Gastrocnemius medialis (tissue), 4 donors: ENCODE measurements at regions not wholly inside any gene's neighbourhood (a gene's known extent, or its start where the extent isn't known, plus 50 kb on each side); places are given as distances from the start of the nearest gene placed in this dataset.

Experiments used
- POLR2A ChIP-seq, 2 donors: fragments of 450-650 bp; IDR thresholded peaks; one replicate each; pipeline ENCODE4 v1.6.1; 2017; ENCODE audit warnings: antibody characterized with exemption in 2 of 2, mild to moderate bottlenecking in 2 of 2, moderate library complexity in 2 of 2
- TF ChIP-seq, protein P1 (sequence below), 5 experiments: fragments of 450-650 bp in 3 of 5; fragments of 200-600 bp in 2 of 5; sonication (generic) in 2 of 5; IDR thresholded peaks in 4 of 5; conservative IDR thresholded peaks in 1 of 5; 1 replicate in 4 of 5; 2 replicates in 1 of 5; pipeline ENCODE4 v1.5.1; 2016 to 2019; ENCODE audit warnings: antibody characterized with exemption in 5 of 5, mild to moderate bottlenecking in 3 of 5, moderate library complexity in 3 of 5

DNA sequence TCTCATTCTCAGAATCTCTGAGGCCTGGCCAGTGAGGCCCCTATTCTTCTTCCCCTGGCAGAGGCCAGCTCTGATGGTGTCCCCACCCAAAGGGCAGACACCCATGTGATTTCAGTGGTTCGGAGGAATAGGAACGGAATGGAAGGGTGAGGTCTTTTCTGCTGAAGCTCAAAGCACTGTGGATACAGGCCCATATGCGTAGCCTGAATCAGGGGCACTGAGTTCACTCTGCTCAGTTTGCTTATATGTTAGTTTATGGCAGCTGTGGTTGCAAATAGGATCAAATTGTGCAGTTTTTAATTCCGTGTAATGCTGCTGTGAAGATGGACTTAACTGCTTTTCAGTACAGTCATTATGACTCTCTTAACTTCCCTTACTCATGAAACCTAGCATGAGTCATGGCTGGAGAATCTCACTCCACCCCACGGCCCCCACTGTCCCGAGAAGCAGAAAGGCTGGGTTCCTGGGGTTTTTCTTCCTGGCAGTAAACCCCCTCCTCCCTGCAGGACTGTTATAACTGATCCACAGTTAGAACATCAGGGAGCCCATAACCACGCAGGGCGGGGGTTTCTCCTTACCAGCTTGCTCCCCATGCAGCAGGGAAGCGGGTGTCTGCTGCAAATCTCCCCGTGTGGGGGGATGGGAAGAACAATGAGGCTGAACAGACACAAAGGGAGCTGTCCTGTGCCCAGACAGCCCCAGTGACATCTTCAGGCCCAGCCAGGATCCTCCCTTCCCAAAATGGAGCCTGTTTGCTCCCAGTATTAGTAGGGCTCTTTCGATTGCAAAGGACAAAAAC lies 122.7 kb downstream of the SLC38A6 start:
- TF ChIP-seq POLR2A (IDR thresholded peaks at IDR 0.05): no peak
- TF ChIP-seq, protein P1, sequence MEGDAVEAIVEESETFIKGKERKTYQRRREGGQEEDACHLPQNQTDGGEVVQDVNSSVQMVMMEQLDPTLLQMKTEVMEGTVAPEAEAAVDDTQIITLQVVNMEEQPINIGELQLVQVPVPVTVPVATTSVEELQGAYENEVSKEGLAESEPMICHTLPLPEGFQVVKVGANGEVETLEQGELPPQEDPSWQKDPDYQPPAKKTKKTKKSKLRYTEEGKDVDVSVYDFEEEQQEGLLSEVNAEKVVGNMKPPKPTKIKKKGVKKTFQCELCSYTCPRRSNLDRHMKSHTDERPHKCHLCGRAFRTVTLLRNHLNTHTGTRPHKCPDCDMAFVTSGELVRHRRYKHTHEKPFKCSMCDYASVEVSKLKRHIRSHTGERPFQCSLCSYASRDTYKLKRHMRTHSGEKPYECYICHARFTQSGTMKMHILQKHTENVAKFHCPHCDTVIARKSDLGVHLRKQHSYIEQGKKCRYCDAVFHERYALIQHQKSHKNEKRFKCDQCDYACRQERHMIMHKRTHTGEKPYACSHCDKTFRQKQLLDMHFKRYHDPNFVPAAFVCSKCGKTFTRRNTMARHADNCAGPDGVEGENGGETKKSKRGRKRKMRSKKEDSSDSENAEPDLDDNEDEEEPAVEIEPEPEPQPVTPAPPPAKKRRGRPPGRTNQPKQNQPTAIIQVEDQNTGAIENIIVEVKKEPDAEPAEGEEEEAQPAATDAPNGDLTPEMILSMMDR (IDR thresholded peaks at IDR 0.05 in 4 of 5, conservative IDR thresholded peaks at IDR 0.05 in 1 of 5): no peak
